ENCODE measurements at regions not wholly inside any gene's neighbourhood (a gene's known extent, or its start where the extent isn't known, plus 50 kb on each side); places are given as distances from the start of the nearest gene placed in this dataset.

GRCh38 chr10:9060314-9060713 is 1005.8 kb downstream of the GATA3 start:
- no peak overlapping the region for H2AFZ ChIP-seq (ENCODE audit: low read depth, low read length, poor library complexity, severe bottlenecking)
- CTCF ChIA-PET = no interaction called here
- no peak for ATAC-seq

More at GRCh38 chr10:9060314-9060713, 1005.8 kb downstream of the GATA3 start:
- no peak overlapping the region for H3K27ac ChIP-seq (ENCODE audit: low read depth, low read length)
- no TSS peak for BruUV-seq (replicated peaks)
- RAD21 ChIA-PET (ENCODE audit: low non-redundant PET in 1 of 2, low total read pairs in 2 of 2, uncharacterized antibody in 2 of 2, unreplicated experiment in 2 of 2) = no interaction called here
- H3K9me3 ChIP-seq (ENCODE audit: control insufficient read depth in 1 of 2, insufficient read depth in 1 of 2, low read depth in 1 of 2, low read length in 2 of 2) = peaks cover 8% of the 10 kb centered on the region in 2 experiments; a peak in 2 of 4 replicates
- TF ChIP-seq YY1 (IDR thresholded peaks at IDR 0.05; ENCODE audit: extremely low read depth, insufficient replicate concordance, low read depth, low read length) = no peak
- TF ChIP-seq SIN3A (IDR thresholded peaks at IDR 0.05; ENCODE audit: low read depth) = no peak
- TF ChIP-seq CBX3 (IDR thresholded peaks at IDR 0.05; ENCODE audit: low read depth) = no peak
- TF ChIP-seq POLR2A (IDR thresholded peaks at IDR 0.05; ENCODE audit: borderline replicate concordance, extremely low read depth, insufficient read depth, insufficient read length) = no peak
- TF ChIP-seq JUND (IDR thresholded peaks at IDR 0.05) = no peak
- no peak for TF ChIP-seq EZH2phosphoT487 (IDR thresholded peaks at IDR 0.05; ENCODE audit: borderline replicate concordance)
- no peak for TF ChIP-seq EZH2 (IDR thresholded peaks at IDR 0.05)
- no peak for TF ChIP-seq POLR2AphosphoS5 (IDR thresholded peaks at IDR 0.05; ENCODE audit: low read depth, low read length)
- TF ChIP-seq, protein P1, sequence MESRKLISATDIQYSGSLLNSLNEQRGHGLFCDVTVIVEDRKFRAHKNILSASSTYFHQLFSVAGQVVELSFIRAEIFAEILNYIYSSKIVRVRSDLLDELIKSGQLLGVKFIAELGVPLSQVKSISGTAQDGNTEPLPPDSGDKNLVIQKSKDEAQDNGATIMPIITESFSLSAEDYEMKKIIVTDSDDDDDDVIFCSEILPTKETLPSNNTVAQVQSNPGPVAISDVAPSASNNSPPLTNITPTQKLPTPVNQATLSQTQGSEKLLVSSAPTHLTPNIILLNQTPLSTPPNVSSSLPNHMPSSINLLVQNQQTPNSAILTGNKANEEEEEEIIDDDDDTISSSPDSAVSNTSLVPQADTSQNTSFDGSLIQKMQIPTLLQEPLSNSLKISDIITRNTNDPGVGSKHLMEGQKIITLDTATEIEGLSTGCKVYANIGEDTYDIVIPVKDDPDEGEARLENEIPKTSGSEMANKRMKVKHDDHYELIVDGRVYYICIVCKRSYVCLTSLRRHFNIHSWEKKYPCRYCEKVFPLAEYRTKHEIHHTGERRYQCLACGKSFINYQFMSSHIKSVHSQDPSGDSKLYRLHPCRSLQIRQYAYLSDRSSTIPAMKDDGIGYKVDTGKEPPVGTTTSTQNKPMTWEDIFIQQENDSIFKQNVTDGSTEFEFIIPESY (IDR thresholded peaks at IDR 0.05; ENCODE audit: extremely low read depth, insufficient replicate concordance, low read length) = no peak
- TF ChIP-seq, protein P2, sequence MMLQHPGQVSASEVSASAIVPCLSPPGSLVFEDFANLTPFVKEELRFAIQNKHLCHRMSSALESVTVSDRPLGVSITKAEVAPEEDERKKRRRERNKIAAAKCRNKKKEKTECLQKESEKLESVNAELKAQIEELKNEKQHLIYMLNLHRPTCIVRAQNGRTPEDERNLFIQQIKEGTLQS (IDR thresholded peaks at IDR 0.05) = no peak
- TF ChIP-seq FOSL1 (IDR thresholded peaks at IDR 0.05; ENCODE audit: low read depth) = no peak
- no peak for TF ChIP-seq SRF (IDR thresholded peaks at IDR 0.05; ENCODE audit: low read depth)
- no peak for TF ChIP-seq MAX (IDR thresholded peaks at IDR 0.05)
- no peak for TF ChIP-seq EGR1 (IDR thresholded peaks at IDR 0.05; ENCODE audit: low read depth)
- TF ChIP-seq ZFX (IDR thresholded peaks at IDR 0.05) = no peak
- no peak for TF ChIP-seq SP1 (IDR thresholded peaks at IDR 0.05; ENCODE audit: low read depth)
- TF ChIP-seq TCF7L2 (IDR thresholded peaks at IDR 0.05; ENCODE audit: borderline replicate concordance, extremely low read depth, insufficient read depth, insufficient read length) = no peak
- TF ChIP-seq, protein P3, sequence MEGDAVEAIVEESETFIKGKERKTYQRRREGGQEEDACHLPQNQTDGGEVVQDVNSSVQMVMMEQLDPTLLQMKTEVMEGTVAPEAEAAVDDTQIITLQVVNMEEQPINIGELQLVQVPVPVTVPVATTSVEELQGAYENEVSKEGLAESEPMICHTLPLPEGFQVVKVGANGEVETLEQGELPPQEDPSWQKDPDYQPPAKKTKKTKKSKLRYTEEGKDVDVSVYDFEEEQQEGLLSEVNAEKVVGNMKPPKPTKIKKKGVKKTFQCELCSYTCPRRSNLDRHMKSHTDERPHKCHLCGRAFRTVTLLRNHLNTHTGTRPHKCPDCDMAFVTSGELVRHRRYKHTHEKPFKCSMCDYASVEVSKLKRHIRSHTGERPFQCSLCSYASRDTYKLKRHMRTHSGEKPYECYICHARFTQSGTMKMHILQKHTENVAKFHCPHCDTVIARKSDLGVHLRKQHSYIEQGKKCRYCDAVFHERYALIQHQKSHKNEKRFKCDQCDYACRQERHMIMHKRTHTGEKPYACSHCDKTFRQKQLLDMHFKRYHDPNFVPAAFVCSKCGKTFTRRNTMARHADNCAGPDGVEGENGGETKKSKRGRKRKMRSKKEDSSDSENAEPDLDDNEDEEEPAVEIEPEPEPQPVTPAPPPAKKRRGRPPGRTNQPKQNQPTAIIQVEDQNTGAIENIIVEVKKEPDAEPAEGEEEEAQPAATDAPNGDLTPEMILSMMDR (IDR thresholded peaks at IDR 0.05 in 2 of 3, conservative IDR thresholded peaks at IDR 0.05 in 1 of 3; ENCODE audit: borderline replicate concordance in 1 of 3, insufficient read depth in 1 of 3, low read depth in 2 of 3, low read length in 2 of 3) = no peak
- no peak overlapping the region for H3K9ac ChIP-seq (ENCODE audit: low read length)
- POLR2A ChIA-PET = no interaction called here
- no peak overlapping the region for H3K4me3 ChIP-seq (replicated peaks in 1 of 2; ENCODE audit: low read depth in 1 of 2, low read length in 2 of 2)
- no peaks in the 10 kb centered on the region for H3K4me1 ChIP-seq (ENCODE audit: control insufficient read depth in 1 of 2, insufficient read depth in 2 of 2, low read length in 2 of 2)
- no peaks in the 10 kb centered on the region for H3K79me2 ChIP-seq (ENCODE audit: insufficient read depth, low read length)
- intact Hi-C loops (cut with micrococcal nuclease) = no loop called here
- H3K27me3 ChIP-seq (ENCODE audit: insufficient read depth, low read length) = no peaks in the 10 kb centered on the region
- no peaks in the 10 kb centered on the region for H3K9me2 ChIP-seq (ENCODE audit: insufficient read depth)
- H4K20me1 ChIP-seq (ENCODE audit: insufficient read depth) = no peaks in the 10 kb centered on the region
- H3K36me3 ChIP-seq (ENCODE audit: control insufficient read depth in 1 of 2, insufficient read depth in 2 of 2, low read length in 2 of 2) = no peaks in the 10 kb centered on the region
- no peak overlapping the region for H3K4me2 ChIP-seq (ENCODE audit: low read length)
- DNase-seq (ENCODE audit: low read depth, low spot score) = no peak

All from HCT116 (cell line).